NCI-H226 (cell line): ENCODE measurements at regions not wholly inside any gene's neighbourhood (a gene's known extent, or its start where the extent isn't known, plus 50 kb on each side); places are given as distances from the start of the nearest gene placed in this dataset.
A peak's percentile ranks its signal among the peaks of the same experiment; 100 is the strongest.
"Not testable (repeated sequence)": the region's sequence is repeated elsewhere in the genome, so short reads cannot be mapped to it uniquely, and the experiment has no call there.

Experiments
- DNase-seq: peaks from one replicate; pipeline ENCODE4 v3.0.0-alpha.2; 2015

DNA sequence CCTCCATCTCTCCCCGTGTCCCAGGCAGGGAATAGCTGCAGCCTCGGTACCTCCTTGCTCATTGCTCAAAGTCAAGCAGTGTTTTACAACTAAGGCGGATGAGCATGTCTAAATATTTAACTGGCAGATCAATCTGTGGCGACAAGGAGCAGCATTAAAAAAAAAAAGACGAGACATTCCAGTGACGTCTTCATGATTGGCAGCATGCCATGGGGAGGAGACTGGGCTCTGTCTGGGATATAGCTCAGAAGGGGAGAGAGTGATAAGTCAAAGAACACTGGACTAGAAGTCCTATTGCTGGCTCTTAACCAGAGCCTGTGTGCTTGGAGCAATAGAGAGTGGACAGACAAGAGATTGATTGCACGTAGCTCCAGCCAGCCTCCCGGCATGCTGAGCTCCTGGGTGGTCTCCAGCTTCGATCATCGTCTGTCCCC is 287.5 kb upstream of the PODXL start:
- DNase-seq, result no peak

DNA sequence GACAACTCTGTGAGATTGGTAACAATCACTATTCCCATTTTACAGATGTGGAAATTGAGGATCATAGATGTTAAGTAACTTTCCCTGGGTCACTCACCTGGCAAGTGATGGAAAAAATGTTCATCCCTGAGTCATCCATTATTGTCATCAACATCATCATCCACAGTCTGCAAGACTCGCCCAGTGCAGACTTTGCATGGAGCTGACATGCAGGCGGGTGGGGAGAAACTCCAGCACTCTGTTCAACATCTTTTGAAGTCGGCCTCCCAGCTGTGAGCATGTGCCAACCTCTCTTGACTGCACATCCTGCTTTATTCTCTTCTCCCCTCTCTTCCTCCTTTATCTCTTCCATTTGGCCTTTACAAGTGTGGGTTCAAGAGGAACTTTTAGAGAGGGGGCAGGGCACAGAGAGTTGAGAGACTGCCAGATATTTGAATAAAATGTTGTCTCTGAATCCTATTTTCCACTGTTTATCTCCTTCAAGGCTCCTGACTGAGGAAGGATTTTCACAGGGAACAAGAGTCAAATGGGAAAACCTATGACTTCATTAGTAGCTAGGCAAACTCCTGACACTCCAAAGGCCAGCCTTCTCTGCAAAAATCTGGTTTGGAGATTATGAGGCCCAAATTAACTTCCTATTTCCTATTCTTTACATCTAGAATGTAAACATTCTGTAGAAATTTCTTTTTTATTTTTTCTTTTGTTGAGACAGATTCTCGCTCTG is 283.7 kb upstream of the PODXL start:
- DNase-seq, result no peak

DNA sequence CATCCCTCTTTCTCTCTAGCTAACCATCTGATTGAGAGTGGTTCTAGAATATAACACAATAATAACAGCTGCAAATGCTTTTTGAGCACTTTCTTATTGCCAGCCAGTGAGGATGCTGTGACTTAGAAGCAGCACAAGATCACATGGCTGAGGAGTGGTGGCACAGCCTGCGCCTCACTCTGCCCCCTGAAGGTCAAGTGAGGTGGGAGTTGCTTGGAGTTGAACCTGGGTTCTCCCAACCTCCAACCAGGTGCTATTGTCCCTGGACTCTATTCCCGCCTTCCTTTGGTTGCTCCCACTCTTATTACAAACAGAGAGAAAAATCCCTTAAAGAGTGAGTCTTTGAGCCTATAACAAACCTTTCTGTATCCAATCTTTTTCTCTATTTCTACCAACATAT is 280.3 kb upstream of the PODXL start:
- no peak for DNase-seq

DNA sequence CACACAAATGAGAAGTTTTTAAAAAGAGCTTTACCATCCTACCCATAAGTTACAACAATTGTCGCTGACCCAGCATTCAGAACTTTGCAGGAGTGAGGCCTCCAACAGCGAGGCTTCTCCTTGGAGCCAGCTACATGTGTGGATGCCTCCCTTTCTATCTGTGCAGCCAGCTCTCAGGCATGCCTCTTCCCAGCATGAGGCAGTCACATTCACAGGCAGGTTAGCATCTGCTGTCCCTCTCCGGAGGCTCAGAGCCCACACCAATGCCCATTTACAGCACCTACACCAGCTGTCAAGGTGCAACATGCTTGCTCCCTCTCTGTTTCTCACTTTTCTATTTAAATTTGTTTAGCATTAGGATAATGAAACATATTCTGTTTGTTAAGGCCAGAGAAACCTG is 278.7 kb upstream of the PODXL start:
- DNase-seq, result no peak

DNA sequence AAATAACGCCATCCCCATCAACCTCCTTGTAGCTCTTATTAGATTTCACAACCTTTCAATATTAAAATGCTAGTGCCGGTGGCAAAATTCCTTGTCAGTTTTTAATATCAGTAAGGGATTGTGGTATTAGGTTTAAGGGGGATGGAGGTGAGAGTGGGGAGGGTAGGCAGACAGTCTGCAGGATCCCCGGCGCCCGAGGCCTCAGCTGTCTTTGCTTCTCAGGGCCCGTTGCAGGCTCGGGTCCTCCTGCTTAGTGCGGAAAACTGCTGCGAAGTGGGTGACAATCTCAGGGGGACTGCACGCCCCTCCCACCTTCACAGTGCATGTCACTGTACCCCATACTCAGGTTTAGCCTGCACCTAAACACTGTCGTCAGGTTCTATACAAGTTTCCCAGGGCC is 274.3 kb upstream of the PODXL start:
- DNase-seq, result no peak

DNA sequence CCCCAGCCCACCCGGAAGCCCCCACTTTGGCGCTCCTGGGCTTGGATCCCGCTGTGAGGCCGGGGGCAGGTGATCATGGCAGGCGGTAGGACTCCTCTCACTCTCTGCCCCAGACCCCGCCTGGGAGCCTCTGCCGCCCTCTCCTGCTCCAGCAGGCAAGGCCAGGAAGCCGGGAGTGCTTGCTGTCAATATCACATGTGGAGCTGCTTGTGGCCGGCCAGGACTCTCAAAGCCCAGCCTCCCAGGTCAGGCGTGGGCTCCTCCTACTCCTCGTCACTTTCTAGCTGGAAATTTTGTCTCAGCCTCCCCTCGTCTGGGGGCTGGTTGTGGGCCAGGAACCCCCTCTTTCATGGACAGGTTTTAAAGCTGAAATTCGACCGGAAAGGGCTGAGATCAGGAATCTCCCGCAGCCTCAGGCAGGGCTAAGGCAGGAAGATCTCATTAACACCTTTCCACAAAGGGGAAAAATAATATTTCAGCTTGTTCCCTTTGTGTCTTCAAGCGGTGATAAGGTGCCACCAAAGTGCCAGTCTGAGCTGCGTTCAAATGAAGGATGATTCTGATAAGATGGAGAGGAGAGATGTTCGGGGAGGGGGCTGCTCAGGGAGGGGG is 273.6 kb upstream of the PODXL start:
- DNase-seq, result no peak

DNA sequence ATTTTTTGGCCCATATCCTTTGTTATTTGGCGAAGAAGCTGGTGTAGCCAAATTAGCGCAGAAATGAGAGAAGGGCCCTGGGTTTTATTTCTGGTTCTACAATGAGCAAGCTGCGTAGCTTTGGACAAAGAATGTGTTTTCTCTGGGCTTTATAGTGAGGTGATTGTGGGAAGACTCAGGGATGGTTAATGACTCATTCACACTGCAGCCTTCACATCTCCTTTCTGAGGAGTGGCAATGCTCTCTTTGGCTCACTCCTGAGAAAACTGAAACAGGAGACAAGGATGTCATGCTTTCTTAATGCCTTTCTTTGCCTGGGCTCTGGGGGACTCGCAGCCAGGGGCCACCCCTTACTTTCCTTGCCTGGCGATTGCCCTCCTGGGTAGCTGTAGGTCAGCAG is 271.0 kb upstream of the PODXL start:
- DNase-seq, result no peak

DNA sequence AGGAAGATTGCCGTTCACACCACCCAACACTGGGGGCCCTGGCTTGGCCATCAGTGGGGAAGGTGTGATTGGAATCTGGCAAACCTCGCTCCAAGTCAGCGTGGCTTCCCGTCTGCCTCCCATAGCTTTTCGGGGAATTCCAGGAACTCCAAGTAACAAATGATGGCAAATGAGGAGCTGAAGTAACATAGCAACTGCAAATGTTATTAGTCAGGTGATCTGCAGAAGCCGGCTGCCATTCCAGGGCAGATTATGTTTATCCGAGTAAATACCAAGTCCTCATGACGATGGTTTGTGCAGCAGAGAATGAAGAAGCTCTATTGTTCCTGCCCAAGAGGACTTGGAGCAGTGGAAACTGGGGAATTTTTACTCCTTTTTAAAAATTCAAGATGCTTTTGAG is 270.5 kb upstream of the PODXL start:
- DNase-seq, result peak; percentile 28

DNA sequence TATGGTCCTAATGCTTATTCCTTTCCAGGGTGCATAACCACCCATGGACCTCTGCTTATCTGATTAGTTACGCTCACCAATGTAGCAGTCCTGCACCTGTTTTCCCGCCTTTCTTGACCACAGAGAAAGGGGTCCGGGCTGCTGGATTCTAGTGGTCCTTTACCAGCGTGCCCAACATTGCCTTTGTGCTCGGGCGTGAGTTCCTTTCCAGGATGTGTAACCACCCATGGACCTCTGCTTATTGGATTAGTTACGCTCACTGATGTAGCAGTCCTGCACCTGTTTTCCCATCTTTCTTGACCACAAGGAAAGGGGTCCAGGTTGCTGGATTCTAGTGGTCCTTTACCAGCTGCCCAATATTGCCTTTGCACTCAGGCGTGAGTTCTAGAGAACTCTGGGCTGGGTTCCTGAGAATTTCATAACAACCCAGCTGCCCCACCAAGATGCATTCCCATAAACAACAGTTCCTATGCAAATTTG is 267.6 kb upstream of the PODXL start:
- not testable (repeated sequence) for DNase-seq

DNA sequence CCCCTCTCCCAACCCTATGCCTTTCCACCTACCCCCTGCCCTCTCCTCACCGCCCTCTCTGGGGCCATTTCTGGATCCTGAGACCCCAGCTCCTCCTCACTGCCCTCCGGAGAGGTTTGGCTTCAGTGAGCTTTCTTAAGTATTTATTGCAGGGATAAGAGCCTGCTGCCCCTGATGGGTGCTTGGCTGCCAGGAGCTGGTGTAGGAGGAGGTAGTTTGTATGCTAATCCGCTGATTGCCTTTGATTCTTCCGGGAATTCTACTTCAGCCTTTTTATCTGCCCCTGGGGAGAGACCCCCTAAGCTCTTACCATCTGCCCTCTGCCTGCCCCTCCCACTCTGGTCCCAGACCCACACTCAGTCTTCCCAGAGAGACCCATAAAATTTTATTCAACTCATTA is 263.5 kb upstream of the PODXL start:
- no peak for DNase-seq

DNA sequence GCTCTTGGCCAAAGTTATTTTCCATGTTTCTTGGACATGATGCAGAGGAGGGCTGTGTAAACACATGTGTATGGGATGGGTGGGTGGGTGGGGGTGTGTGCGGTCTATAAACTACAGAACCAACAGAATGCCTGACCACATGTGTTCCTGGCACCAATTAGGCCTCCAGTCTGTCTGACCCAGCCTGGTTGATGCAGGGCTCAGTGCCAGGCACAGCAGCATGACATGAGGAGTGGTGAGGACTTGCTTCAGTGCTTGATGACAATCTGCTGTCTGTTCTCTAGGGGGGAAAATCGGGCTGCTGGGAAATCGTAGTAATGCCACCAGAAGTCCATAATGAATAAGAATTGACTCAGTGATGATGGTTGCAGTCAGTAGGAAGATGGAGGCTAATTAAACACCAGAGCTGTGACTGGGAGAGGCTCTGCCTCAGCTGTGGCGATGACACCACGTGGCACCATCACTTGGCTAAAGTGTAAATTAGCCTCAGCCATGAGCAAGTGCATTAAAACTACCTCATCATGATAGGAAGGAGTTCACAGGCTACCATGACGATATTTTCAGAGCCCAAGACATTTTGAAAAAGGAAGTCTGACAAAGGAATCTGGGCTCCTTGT is 260.1 kb upstream of the PODXL start:
- DNase-seq, result no peak

DNA sequence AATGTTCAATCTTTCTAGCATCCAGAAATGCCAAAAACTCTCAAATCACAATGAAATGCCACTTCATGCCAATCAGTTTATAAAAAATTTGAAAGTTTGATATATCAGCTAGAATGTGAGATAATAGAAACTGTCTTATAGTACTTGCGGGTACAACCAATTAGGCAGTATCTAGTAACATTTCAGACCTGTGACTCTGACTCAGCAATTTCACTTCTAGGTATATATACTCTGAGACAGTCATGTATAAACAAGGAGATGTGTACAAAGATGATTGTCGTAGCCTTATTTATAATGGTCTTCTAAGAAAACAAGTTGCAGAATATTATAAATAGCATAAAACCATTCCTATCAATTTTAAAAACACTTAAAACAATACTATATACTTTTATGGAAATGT is 252.3 kb upstream of the PODXL start:
- no peak for DNase-seq

DNA sequence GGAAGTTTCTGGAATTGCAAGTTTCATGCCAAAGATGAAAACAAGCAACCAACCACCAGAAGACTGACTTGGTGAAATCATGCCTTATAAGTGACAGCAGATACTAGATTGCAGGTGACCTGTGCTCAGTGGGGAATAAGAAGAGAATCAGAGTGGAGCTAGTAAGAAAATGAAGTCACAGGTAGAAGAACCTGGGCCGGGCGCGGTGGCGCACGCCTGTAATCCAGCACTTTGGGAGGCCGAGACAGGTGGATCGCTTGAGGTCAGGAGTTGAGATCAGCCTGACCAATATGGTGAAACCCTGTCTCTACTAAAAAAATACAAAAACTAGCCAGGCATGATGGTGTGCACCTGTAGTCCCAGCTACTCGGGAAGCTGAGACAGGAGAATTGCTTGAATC is 251.7 kb upstream of the PODXL start:
- not testable (repeated sequence) for DNase-seq

DNA sequence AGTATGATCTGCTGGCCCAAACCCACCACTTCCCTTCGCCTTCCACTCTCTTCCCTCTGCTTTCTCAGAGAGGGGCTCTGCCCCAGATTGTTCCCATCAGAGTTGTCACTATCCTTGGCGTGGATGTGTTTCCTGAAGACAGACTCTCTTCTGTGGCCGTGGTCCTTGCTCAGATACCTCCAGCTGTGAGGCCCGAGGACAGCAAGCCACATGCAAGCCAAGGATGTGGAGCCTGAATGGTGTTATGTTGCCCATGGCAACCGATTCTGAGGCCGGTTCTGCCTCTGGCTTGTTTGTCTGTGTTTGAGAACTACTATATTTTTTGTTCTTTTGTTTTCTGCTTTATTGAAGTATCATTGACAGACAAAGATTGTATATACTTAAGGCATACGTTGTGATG is 247.4 kb upstream of the PODXL start:
- no peak for DNase-seq

DNA sequence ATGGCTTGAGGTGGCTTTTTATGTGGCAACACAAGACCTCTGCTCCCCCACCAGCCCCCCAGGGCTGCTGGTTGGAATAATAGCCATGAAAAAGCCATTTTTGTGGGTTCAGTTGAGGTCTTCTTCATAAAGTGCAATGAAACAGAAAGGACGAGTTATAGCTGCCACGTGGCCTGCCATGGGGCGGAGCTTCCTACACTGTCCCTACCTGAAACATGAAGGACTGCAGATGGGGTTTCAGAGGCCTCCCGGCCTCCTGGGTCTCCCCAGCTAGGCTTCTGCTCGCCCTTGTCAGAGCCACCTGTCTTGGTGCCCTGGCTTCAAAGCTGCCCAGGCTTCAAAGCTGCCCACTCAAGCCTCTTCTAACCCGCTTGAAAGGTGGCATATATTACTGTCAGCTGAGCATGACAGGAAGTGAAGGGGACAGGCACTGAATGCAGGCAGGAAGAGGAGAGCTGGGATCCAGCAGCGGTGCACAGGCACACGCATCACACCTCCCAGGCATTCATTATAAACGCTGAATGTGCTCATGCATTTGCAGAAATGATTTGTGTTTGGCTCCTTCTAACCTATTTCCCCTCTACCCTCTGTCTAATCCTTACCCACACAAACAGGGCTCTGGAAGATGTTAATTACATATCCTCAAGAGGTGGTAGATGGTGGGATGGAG is 245.9 kb upstream of the PODXL start:
- DNase-seq, result no peak

DNA sequence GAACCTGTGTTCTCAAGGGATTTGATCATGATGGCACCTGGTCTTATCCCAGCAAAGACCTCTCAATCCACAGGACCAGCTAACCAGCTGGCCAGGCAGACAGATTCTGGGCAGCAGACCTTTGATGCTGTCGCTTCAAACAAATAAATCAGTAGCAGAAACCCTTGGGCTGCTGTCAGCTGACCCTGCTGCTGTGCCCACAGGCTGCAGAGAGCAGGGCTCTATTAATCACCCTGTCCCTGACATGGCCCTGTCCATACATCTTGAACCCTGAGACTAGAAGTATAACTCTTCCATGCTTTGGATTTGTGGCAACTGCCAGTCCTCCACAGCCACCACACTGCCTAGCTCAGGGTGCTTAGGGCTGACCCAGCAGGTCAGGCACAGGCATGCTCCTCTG is 244.1 kb upstream of the PODXL start:
- no peak for DNase-seq

DNA sequence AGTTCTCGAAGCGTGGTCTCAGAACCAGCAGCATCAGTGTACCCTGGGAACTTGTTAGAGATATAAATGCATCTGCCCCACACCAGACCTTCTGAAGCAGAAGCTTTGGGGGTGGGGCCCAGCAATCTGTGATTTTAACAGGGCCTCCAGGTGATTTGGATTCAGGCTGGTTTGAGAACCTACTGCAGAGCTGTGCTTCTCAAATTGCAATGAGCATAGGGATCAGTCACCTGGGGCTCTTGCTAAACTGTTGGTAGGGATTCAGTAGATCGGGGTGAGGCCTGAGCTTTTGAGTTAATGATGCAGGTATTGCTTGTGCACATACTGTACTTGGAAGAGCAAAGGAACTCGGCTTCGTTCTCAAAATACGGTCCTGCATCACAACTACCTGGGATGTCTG is 243.6 kb upstream of the PODXL start:
- no peak for DNase-seq

DNA sequence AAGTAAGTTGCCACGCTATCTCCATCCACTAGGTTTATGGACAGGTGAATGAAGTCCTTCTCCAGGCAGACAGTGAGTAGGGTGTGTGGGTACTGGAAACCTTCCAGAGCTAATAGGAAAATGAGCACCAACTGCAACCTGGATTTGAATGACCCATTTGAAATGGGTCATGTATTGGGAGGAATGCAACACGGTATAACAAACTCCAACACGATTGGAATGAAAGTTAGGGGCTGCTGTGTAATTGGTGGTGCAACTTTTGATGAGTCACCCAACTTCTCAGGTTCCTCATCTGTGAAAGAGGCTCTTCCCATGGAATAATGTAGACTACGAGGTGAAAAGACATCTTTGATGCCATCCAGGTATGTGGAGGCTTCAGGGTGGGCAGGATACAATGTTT is 241.4 kb upstream of the PODXL start:
- DNase-seq, result no peak

DNA sequence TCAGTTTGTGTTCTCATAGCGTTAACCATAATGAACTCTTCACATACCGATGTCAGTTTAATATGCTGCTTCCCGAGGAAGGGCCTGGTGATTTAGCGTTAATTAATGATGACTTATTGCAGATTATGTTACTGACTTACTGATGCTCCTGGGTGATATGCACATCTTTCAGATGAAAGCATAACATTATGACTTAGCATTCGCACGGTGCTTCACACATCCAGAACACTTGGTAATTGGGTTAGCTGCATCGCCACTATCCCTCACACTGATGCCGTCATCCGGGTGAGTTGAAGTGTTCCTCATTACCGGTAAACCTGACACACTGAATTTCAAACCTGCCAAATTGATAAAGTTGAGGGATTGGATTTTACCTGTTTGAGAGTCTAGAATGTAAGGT is 239.0 kb upstream of the PODXL start:
- no peak for DNase-seq

DNA sequence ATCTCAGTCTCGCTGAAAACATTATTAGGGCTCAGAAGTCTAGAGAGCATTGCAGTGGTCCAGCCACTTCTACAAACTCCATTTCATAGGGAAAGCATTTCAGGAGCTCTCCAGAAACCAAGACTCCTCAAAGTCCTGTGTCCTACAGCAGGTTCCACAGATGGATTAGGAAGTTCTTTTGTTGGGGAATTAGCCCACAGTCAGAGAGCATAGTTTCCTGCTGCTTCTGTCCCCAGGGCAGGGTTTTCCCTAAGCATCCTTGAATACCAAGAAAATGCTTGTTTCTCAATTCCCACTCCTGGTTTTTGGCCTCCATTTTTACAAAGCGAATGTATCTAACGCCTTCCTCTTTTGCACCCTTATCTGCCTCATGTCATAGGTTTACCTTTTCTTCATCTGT is 235.9 kb upstream of the PODXL start:
- DNase-seq, result no peak

DNA sequence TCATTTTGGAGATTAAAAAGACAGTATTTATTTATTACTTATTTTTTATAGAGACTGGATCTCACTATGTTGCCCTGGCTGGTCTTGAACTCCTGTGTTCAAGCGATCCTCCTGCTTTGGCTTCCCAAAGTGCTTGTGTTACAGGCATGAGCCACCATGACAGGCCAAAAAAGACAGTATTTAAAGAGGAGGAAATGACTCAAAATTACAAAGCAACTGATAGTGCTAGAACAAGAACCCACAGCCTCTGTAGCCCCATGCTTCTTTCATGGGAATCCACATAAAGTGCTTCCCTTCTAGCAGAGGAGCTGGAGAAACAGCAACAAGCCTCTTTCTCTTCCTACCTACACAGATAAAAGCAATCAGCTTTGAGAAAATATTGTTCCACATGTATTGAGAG is 230.7 kb upstream of the PODXL start:
- DNase-seq, result no peak

DNA sequence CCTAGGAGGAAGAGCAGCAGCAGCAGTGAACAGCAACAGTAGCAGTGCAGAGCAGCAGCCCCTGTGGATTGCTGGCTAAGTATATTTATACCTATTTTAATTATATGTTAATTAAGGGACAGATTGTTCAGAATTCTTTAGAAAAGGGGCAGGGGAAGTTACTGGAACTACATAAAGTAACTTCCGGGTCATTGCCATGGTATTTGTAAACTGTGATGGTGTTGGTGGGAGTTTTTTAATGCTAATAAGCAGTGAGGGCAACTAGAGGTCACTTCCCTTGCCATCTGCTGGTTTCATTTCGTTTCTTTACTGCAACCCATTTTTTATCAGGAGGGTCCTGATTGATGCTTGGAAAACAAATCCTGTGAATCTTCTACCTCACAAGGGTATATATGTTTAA is 229.8 kb upstream of the PODXL start:
- no peak for DNase-seq

DNA sequence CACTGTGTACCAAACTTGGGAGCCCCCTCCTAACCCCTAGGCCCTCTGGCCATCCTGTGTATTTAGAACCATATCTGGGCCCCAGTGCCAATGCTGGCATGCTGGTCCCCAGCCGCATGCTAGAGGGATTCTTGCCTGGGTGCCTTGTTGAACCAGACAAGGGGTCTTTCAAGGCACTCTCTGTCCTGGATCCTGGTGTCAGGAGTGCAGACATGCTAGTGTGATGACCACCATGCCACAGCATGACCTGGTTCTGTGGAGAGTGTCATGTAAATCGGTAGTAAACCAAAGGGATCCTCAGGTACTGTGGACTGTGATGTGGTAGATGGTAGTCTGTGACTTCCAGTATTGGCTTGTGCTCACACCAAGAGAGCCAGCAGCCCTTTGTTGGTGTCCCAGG is 222.2 kb upstream of the PODXL start:
- no peak for DNase-seq
